ENCODE measurements at regions not wholly inside any gene's neighbourhood (a gene's known extent, or its start where the extent isn't known, plus 50 kb on each side); places are given as distances from the start of the nearest gene placed in this dataset.

GRCh38 chr6:50278663-50279062 lies 228.9 kb upstream of the DEFB112 start:
- ChIA-PET CTCF (no interaction called here), POLR2A (ENCODE audit: low non-redundant PET) (no interaction called here)
- TF ChIP-seq CTCF (conservative IDR thresholded peaks at IDR 0.05; ENCODE audit: low read depth, low read length) (no peak), EZH2 (IDR thresholded peaks at IDR 0.05; ENCODE audit: borderline replicate concordance, low read depth, low read length, poor library complexity, severe bottlenecking) (no peak)
- Histone ChIP-seq H3K27ac (ENCODE audit: low read depth, low read length, poor library complexity, severe bottlenecking) (no peak overlapping the region), H3K36me3 (ENCODE audit: insufficient read depth, low read length, poor library complexity, severe bottlenecking) (no peaks in the 10 kb centered on the region), H3K4me3 (ENCODE audit: low read depth, low read length, poor library complexity, severe bottlenecking) (no peak overlapping the region), H3K4me1 (ENCODE audit: insufficient read depth, low read length, poor library complexity, severe bottlenecking) (no peaks in the 10 kb centered on the region), H3K9me3 (ENCODE audit: low read depth, low read length, poor library complexity, severe bottlenecking) (no peaks in the 10 kb centered on the region), H3K27me3 (replicated peaks; ENCODE audit: insufficient read depth, low read depth, low read length, poor library complexity) (peaks cover 3% of the 10 kb centered on the region)
- no peak for DNase-seq (ENCODE audit: low spot score)
- no TSS peak for BruUV-seq (replicated peaks)
- intact Hi-C loops (cut with micrococcal nuclease; ENCODE audit: unreplicated experiment), result no loop called here

- no TSS peak for BruUV-seq (replicated peaks)
- POLR2A ChIA-PET (ENCODE audit: low non-redundant PET), result no interaction called here
- Histone ChIP-seq H3K36me3 (ENCODE audit: insufficient read depth, low read length, poor library complexity, severe bottlenecking) (no peaks in the 10 kb centered on the region), H3K27me3 (replicated peaks; ENCODE audit: insufficient read depth, low read depth, low read length, poor library complexity) (no peaks in the 10 kb centered on the region), H3K9me3 (ENCODE audit: low read depth, low read length, poor library complexity, severe bottlenecking) (no peaks in the 10 kb centered on the region), H3K4me1 (ENCODE audit: insufficient read depth, low read length, poor library complexity, severe bottlenecking) (no peaks in the 10 kb centered on the region), H3K27ac (ENCODE audit: low read depth, low read length, poor library complexity, severe bottlenecking) (no peak overlapping the region), H3K4me3 (ENCODE audit: low read depth, low read length, poor library complexity, severe bottlenecking) (no peak overlapping the region)
- no peak for DNase-seq (ENCODE audit: low spot score)
- intact Hi-C loops (cut with micrococcal nuclease; ENCODE audit: unreplicated experiment), result no loop called here
- TF ChIP-seq CTCF (conservative IDR thresholded peaks at IDR 0.05; ENCODE audit: low read depth, low read length) (no peak), EZH2 (IDR thresholded peaks at IDR 0.05; ENCODE audit: borderline replicate concordance, low read depth, low read length, poor library complexity, severe bottlenecking) (no peak)
- CTCF ChIA-PET, result no interaction called here
These were observed 236.0 kb upstream of the DEFB112 start for GRCh38 chr6:50285735-50286134.

- TF ChIP-seq CTCF (conservative IDR thresholded peaks at IDR 0.05; ENCODE audit: low read depth, low read length) (no peak), EZH2 (IDR thresholded peaks at IDR 0.05; ENCODE audit: borderline replicate concordance, low read depth, low read length, poor library complexity, severe bottlenecking) (no peak)
- H3K9me3 ChIP-seq (ENCODE audit: low read depth, low read length, poor library complexity, severe bottlenecking), result no peaks in the 10 kb centered on the region
- intact Hi-C loops (cut with micrococcal nuclease; ENCODE audit: unreplicated experiment), result no loop called here
- no peak overlapping the region for H3K4me3 ChIP-seq (ENCODE audit: low read depth, low read length, poor library complexity, severe bottlenecking)
- no peak for DNase-seq (ENCODE audit: low spot score)
- BruUV-seq (replicated peaks), result no TSS peak
- no peak overlapping the region for H3K27ac ChIP-seq (ENCODE audit: low read depth, low read length, poor library complexity, severe bottlenecking)
- H3K36me3 ChIP-seq (ENCODE audit: insufficient read depth, low read length, poor library complexity, severe bottlenecking), result no peaks in the 10 kb centered on the region
- H3K4me1 ChIP-seq (ENCODE audit: insufficient read depth, low read length, poor library complexity, severe bottlenecking), result no peaks in the 10 kb centered on the region
- H3K27me3 ChIP-seq (replicated peaks; ENCODE audit: insufficient read depth, low read depth, low read length, poor library complexity), result peaks cover 4% of the 10 kb centered on the region
- CTCF ChIA-PET, result no interaction called here
- POLR2A ChIA-PET (ENCODE audit: low non-redundant PET), result no interaction called here
These were observed 238.5 kb upstream of the DEFB112 start for GRCh38 chr6:50288241-50288640.

Measured in A673 (cell line).